ENCODE measurements at regions not wholly inside any gene's neighbourhood (a gene's known extent, or its start where the extent isn't known, plus 50 kb on each side); places are given as distances from the start of the nearest gene placed in this dataset.

GRCh38 chr1:56389813-56390212 is 189.6 kb downstream of the PLPP3 start:
- DNase-seq (ENCODE audit: low read depth), result no peak
- H3K4me3 ChIP-seq (ENCODE audit: low read depth, low read length), result no peak overlapping the region
- TF ChIP-seq, protein P1, sequence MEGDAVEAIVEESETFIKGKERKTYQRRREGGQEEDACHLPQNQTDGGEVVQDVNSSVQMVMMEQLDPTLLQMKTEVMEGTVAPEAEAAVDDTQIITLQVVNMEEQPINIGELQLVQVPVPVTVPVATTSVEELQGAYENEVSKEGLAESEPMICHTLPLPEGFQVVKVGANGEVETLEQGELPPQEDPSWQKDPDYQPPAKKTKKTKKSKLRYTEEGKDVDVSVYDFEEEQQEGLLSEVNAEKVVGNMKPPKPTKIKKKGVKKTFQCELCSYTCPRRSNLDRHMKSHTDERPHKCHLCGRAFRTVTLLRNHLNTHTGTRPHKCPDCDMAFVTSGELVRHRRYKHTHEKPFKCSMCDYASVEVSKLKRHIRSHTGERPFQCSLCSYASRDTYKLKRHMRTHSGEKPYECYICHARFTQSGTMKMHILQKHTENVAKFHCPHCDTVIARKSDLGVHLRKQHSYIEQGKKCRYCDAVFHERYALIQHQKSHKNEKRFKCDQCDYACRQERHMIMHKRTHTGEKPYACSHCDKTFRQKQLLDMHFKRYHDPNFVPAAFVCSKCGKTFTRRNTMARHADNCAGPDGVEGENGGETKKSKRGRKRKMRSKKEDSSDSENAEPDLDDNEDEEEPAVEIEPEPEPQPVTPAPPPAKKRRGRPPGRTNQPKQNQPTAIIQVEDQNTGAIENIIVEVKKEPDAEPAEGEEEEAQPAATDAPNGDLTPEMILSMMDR (IDR thresholded peaks at IDR 0.05; ENCODE audit: insufficient read depth, low read depth, low read length, missing control alignments), result no peak

DNA sequence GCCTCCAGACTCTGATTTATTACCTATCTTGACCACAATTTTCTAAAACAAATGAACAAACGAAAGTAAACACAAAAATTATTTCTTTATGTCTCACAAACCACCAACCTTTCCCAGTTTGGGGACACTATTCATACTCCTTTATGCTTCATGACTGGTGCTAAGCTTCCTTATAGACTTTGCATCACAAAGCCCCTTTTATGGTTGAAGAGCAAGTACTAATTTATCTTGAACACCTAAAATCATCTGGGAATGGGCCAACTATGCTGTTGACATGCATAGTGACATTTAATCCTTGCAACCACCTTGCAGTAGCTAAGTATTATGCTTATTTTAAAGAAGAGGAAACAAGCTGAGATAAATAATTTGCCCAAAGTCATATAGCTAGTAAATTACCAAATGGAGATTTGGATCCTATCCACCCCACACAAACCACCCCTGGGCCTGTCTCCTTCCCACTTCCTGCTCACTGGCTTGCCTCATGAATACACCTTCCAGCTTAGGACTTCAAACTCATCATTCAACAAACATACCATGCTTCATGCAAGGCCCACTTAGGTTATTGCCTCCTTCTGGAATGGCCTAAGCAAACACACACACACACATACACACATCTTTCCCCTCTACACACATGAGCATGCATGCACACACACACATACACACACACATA is 192.2 kb downstream of the PLPP3 start:
- TF ChIP-seq, protein P1 (IDR thresholded peaks at IDR 0.05; ENCODE audit: insufficient read depth, low read depth, low read length, missing control alignments), result no peak
- H3K4me3 ChIP-seq (ENCODE audit: low read depth, low read length), result no peak overlapping the region
- DNase-seq (ENCODE audit: low read depth), result no peak

DNA sequence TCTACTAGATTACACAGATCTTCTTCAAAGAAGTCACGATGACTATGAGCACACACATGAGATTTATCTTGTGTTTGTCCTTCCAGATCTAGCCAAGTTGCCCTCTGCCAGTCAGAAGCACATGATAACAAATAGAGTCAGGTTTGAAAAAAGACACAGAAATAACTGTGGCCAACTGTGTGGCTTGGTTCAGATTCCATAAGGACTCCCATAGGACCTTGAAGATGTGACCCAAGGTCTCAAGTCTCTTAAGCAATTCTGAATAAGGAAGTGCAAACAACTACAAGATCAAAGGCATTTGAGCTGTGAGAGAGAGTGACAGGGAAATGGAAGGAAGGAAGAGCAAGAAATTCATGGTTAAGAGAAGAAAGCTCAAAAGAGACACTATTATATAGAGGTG is 194.0 kb downstream of the PLPP3 start:
- TF ChIP-seq, protein P1 (IDR thresholded peaks at IDR 0.05; ENCODE audit: insufficient read depth, low read depth, low read length, missing control alignments), result no peak
- no peak for DNase-seq (ENCODE audit: low read depth)

DNA sequence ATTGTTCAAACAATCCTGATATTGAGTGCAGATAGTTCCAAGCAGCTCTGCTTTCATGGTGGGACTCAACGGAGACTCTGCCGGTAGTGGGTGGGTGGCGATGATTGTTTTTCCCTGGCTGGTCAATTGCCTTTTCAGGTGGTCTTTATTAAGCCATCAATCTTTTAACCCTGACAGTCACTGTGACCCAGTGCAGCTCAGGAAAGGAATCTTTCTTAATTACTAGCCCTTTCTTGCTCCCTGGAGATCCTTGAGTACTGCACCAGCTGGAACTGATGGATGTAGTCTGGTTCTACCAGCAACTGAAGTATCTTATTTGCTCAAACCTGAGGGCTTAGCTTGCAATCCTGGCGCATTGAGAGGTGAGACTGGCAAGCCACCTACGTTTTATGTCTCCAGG is 196.4 kb downstream of the PLPP3 start:
- no peak overlapping the region for H3K4me3 ChIP-seq (ENCODE audit: low read depth, low read length)
- no peak for DNase-seq (ENCODE audit: low read depth)
- TF ChIP-seq, protein P1 (IDR thresholded peaks at IDR 0.05; ENCODE audit: insufficient read depth, low read depth, low read length, missing control alignments), result no peak

More for the DNA sequence above, 194.0 kb downstream of the PLPP3 start:
- no peak overlapping the region for H3K4me3 ChIP-seq (ENCODE audit: low read depth, low read length)

- H3K4me3 ChIP-seq (ENCODE audit: low read depth, low read length), result no peak overlapping the region
- TF ChIP-seq, protein P1 (IDR thresholded peaks at IDR 0.05; ENCODE audit: insufficient read depth, low read depth, low read length, missing control alignments), result no peak
- DNase-seq (ENCODE audit: low read depth), result no peak
Observed at GRCh38 chr1:56380531-56380930, 198.8 kb downstream of the PLPP3 start.

- no peak for DNase-seq (ENCODE audit: low read depth)
- TF ChIP-seq, protein P1 (IDR thresholded peaks at IDR 0.05; ENCODE audit: insufficient read depth, low read depth, low read length, missing control alignments), result no peak
- no peak overlapping the region for H3K4me3 ChIP-seq (ENCODE audit: low read depth, low read length)
Observed at GRCh38 chr1:56378341-56379070, 200.9 kb downstream of the PLPP3 start.
